Kidney (tissue), 13 donors: ENCODE measurements at regions not wholly inside any gene's neighbourhood (a gene's known extent, or its start where the extent isn't known, plus 50 kb on each side); places are given as distances from the start of the nearest gene placed in this dataset.

Experiments used
- DNase-seq, 5 donors: peaks; one replicate each; pipeline ENCODE4 v3.0.0-alpha.2; 2013 to 2020
- FAIRE-seq: peaks from 2 replicates; lab custom pipeline; 2012; peaks lifted over from hg19 to GRCh38; lab: Jason Lieb, UNC
- H3K27ac ChIP-seq, 2 donors: one replicate each; pipeline ENCODE4 v1.7.0; 2013; ENCODE audit warnings: low read depth in 2 of 2, low read length in 2 of 2, inconsistent platforms in 1 of 2
- H3K27me3 ChIP-seq: one replicate; pipeline ENCODE4 v1.7.1; 2013; ENCODE audit warnings: low read length, inconsistent platforms; ENCODE audit not compliant: control insufficient read depth, insufficient read depth
- H3K36me3 ChIP-seq, 3 donors: one replicate each; pipeline versions ENCODE4 v1.7.0 to v1.7.1; 2013; ENCODE audit warnings: low read length in 3 of 3, control low read depth in 1 of 3, inconsistent platforms in 1 of 3; ENCODE audit not compliant: insufficient read depth in 3 of 3, control insufficient read depth in 2 of 3
- H3K4me1 ChIP-seq, 3 donors: one replicate each; pipeline versions ENCODE4 v1.7.0 to v1.7.1; 2013; ENCODE audit warnings: low read length in 3 of 3, inconsistent platforms in 1 of 3, low read depth in 1 of 3; ENCODE audit not compliant: control insufficient read depth in 2 of 3, insufficient read depth in 2 of 3
- H3K4me3 ChIP-seq, 3 donors: one replicate each; pipeline versions ENCODE4 v1.7.0 to v1.8.1; 2013; ENCODE audit warnings: low read length in 3 of 3, control low read depth in 1 of 3, inconsistent platforms in 1 of 3
- H3K9ac ChIP-seq, 3 donors: one replicate each; pipeline versions ENCODE4 v1.7.0 to v1.7.1; 2013; ENCODE audit warnings: low read length in 3 of 3, control low read depth in 1 of 3, inconsistent platforms in 1 of 3
- H3K9me3 ChIP-seq, 3 donors: one replicate each; pipeline versions ENCODE4 v1.7.0 to v1.7.1; 2013; ENCODE audit warnings: low read length in 3 of 3, control low read depth in 1 of 3, inconsistent platforms in 1 of 3; ENCODE audit not compliant: control insufficient read depth in 2 of 3, insufficient read depth in 1 of 3
- intact Hi-C: fragments of 100-400 bp; cut with DNase I; formaldehyde crosslinking; loops from one replicate; pipeline ENCODE4 v1.11.1; 2022
- TF ChIP-seq, protein P1 (sequence below): IDR thresholded peaks from 3 replicates; pipeline ENCODE4 v1.5.1; 2012; ENCODE audit warnings: mild to moderate bottlenecking, moderate library complexity, borderline replicate concordance; ENCODE audit not compliant: insufficient read depth; ENCODE audit errors: extremely low read depth
- donor health status: control.
- donor health status: control.
- donor health status: control.
- donor health status: control.
- donor health status: control.
- donor health status: DM: yes; HTN: yes; CAD: no.
- donor health status: Normal renal cell carcinoma (clear cell type).

DNA sequence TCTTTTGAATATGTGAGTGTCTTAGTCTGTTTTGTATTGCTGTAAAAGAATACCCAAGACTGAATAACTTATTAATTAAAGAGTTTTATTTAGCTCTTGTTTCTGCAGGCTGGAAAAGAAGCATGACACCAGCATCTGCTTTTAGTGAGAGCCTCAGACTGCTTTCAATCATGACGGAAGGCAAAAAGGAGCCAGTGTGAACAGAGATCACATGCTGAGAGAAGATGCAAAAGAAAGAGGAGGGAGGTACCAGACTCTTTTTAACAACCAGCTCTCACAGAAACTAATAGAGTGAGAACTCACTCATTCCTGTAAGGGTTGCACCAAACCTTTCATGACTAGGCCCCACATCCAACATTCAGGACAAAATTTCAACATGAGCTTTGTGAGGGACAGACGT, 101.6 kb upstream of the HNMT start:
- Histone ChIP-seq H3K36me3 (no peaks in the 10 kb centered on the region), H3K27me3 (no peaks in the 10 kb centered on the region), H3K9me3 (no peaks in the 10 kb centered on the region), H3K4me1 (no peaks in the 10 kb centered on the region), H3K27ac (no peak overlapping the region), H3K9ac (no peak overlapping the region), H3K4me3 (no peak overlapping the region)
- no peak for DNase-seq
- intact Hi-C loops, result no loop called here
- TF ChIP-seq, protein P1, sequence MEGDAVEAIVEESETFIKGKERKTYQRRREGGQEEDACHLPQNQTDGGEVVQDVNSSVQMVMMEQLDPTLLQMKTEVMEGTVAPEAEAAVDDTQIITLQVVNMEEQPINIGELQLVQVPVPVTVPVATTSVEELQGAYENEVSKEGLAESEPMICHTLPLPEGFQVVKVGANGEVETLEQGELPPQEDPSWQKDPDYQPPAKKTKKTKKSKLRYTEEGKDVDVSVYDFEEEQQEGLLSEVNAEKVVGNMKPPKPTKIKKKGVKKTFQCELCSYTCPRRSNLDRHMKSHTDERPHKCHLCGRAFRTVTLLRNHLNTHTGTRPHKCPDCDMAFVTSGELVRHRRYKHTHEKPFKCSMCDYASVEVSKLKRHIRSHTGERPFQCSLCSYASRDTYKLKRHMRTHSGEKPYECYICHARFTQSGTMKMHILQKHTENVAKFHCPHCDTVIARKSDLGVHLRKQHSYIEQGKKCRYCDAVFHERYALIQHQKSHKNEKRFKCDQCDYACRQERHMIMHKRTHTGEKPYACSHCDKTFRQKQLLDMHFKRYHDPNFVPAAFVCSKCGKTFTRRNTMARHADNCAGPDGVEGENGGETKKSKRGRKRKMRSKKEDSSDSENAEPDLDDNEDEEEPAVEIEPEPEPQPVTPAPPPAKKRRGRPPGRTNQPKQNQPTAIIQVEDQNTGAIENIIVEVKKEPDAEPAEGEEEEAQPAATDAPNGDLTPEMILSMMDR, result no peak
- FAIRE-seq, result no peak

DNA sequence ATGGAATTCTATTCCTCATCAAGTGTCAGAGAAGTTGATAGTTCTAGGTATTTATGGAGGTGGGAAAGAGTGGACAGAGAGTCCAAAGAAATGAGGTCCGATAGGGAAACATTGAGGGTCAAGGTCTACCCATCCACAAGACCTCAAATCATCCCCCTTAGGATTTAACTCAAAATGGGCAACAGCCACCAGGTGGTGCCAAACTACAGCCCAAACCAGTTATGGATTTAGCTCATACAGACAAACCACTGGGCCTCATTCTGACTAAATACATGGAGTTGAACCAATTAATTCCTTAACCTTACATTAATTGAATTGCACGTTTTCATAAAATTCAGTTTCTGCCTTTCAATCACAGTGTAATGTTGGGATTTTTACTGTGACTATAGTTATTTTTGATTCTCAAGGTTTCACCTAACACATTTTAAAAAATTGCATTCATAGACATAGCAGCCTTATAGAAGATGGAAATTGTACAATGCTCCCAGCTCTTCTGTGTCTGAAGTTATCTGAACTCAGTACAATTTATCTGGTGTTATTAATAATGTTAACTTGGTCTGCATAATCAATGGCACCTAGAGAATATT, 98.2 kb upstream of the HNMT start:
- TF ChIP-seq, protein P1, result peak; percentile 62
- intact Hi-C loops, result no loop called here
- no peaks in the 10 kb centered on the region for H3K9me3 ChIP-seq
- H3K4me1 ChIP-seq, result no peaks in the 10 kb centered on the region
- no peaks in the 10 kb centered on the region for H3K27me3 ChIP-seq
- H3K27ac ChIP-seq, result no peak overlapping the region
- no peaks in the 10 kb centered on the region for H3K36me3 ChIP-seq
- FAIRE-seq (no peak), DNase-seq (peak in 4 of 5 donors; percentile 51 to 74 (median 59))
- no peak overlapping the region for H3K4me3 ChIP-seq
- H3K9ac ChIP-seq, result no peak overlapping the region

GRCh38 chr2:137870682-137871081, 93.6 kb upstream of the HNMT start:
- Histone ChIP-seq H3K4me1 (no peaks in the 10 kb centered on the region), H3K9me3 (no peaks in the 10 kb centered on the region), H3K36me3 (no peaks in the 10 kb centered on the region), H3K27ac (no peak overlapping the region), H3K9ac (no peak overlapping the region), H3K27me3 (no peaks in the 10 kb centered on the region), H3K4me3 (no peak overlapping the region)
- intact Hi-C loops, result no loop called here
- DNase-seq (no peak), FAIRE-seq (no peak)
- TF ChIP-seq, protein P1, result no peak

- no peak for DNase-seq
- H3K36me3 ChIP-seq, result no peaks in the 10 kb centered on the region
- no peak overlapping the region for H3K27ac ChIP-seq
- no peak overlapping the region for H3K9ac ChIP-seq
- H3K27me3 ChIP-seq, result no peaks in the 10 kb centered on the region
- H3K4me1 ChIP-seq, result no peaks in the 10 kb centered on the region
- intact Hi-C loops, result no loop called here
- no peak for FAIRE-seq
- no peaks in the 10 kb centered on the region for H3K9me3 ChIP-seq
- TF ChIP-seq, protein P1, result no peak
- no peak overlapping the region for H3K4me3 ChIP-seq
Observed at GRCh38 chr2:137872577-137872976, 91.7 kb upstream of the HNMT start.
